Brain microvascular endothelial cell (primary cell): ENCODE measurements at regions not wholly inside any gene's neighbourhood (a gene's known extent, or its start where the extent isn't known, plus 50 kb on each side); places are given as distances from the start of the nearest gene placed in this dataset.
A peak's percentile ranks its signal among the peaks of the same experiment; 100 is the strongest.

ENCODE experiments used
- DNase-seq: peaks from one replicate; pipeline ENCODE4 v3.0.0-alpha.2; 2020
- H3K27ac ChIP-seq: fragments of 250-450 bp; sonication (Bioruptor Pico); 2 replicates; pipeline ENCODE4 v1.5.1; 2020; ENCODE audit warnings: mild to moderate bottlenecking, moderate library complexity
- H3K27me3 ChIP-seq: fragments of 250-450 bp; sonication (Bioruptor Pico); replicated peaks from 2 replicates; pipeline ENCODE4 v1.5.1; 2020; ENCODE audit warnings: mild to moderate bottlenecking
- H3K36me3 ChIP-seq: fragments of 250-450 bp; sonication (Bioruptor Pico); replicated peaks from 2 replicates; pipeline ENCODE4 v1.5.1; 2020; ENCODE audit warnings: mild to moderate bottlenecking
- H3K4me3 ChIP-seq: 2 replicates; pipeline ENCODE4 v1.5.1; 2011; ENCODE audit warnings: low read depth, mild to moderate bottlenecking, control low read depth, low read length, moderate library complexity
- CTCF ChIP-seq: IDR thresholded peaks from 2 replicates; pipeline ENCODE4 v1.5.1; 2011; ENCODE audit warnings: low read depth, mild to moderate bottlenecking, moderate library complexity, low read length, control low read depth, inconsistent platforms; ENCODE audit errors: missing control alignments
- in situ Hi-C: cut with HindIII; loops from 2 replicates; pipeline ENCODE4 v1.10.0; 2017; ENCODE audit warnings: low sequenced_read_pairs, low pct_ligation_motif_present

- no peaks in the 10 kb centered on the region for H3K27me3 ChIP-seq
- TF ChIP-seq CTCF: no peak
- H3K4me3 ChIP-seq: no peak overlapping the region
- peak; percentile 37 for DNase-seq
- H3K27ac ChIP-seq: no peak overlapping the region
- H3K36me3 ChIP-seq: no peaks in the 10 kb centered on the region
- in situ Hi-C loops: no loop called here
These were observed 93.7 kb upstream of the BOC start for GRCh38 chr3:113117511-113118234.

GRCh38 chr3:113118336-113118735 is 93.0 kb upstream of the BOC start:
- Histone ChIP-seq H3K27me3 (no peaks in the 10 kb centered on the region), H3K4me3 (no peak overlapping the region), H3K36me3 (no peaks in the 10 kb centered on the region), H3K27ac (no peak overlapping the region)
- DNase-seq: no peak
- no peak for TF ChIP-seq CTCF
- in situ Hi-C loops: no loop called here

- H3K36me3 ChIP-seq: no peaks in the 10 kb centered on the region
- in situ Hi-C loops: no loop called here
- H3K27me3 ChIP-seq: no peaks in the 10 kb centered on the region
- no peak overlapping the region for H3K4me3 ChIP-seq
- no peak for DNase-seq
- TF ChIP-seq CTCF: no peak
- no peak overlapping the region for H3K27ac ChIP-seq
These were observed 87.0 kb upstream of the BOC start for GRCh38 chr3:113124256-113124830.

GRCh38 chr3:113125951-113126350 is 85.4 kb upstream of the BOC start:
- Histone ChIP-seq H3K4me3 (no peak overlapping the region), H3K36me3 (no peaks in the 10 kb centered on the region), H3K27ac (no peak overlapping the region), H3K27me3 (no peaks in the 10 kb centered on the region)
- no peak for DNase-seq
- TF ChIP-seq CTCF: no peak
- in situ Hi-C loops: no loop called here

GRCh38 chr3:113128386-113129015 is 82.9 kb upstream of the BOC start:
- no peak for TF ChIP-seq CTCF
- Histone ChIP-seq H3K4me3 (no peak overlapping the region), H3K27me3 (no peaks in the 10 kb centered on the region), H3K36me3 (no peaks in the 10 kb centered on the region), H3K27ac (no peak overlapping the region)
- peak; percentile 9 for DNase-seq
- in situ Hi-C loops: no loop called here

GRCh38 chr3:113129168-113129567 is 82.2 kb upstream of the BOC start:
- in situ Hi-C loops: no loop called here
- no peak for TF ChIP-seq CTCF
- Histone ChIP-seq H3K27ac (no peak overlapping the region), H3K36me3 (no peaks in the 10 kb centered on the region), H3K4me3 (no peak overlapping the region), H3K27me3 (no peaks in the 10 kb centered on the region)
- DNase-seq: no peak
